Liver (tissue), 3 donors: ENCODE measurements at regions not wholly inside any gene's neighbourhood (a gene's known extent, or its start where the extent isn't known, plus 50 kb on each side); places are given as distances from the start of the nearest gene placed in this dataset.

Experiments used
- FOXA1 ChIP-seq: IDR thresholded peaks from 2 replicates; pipeline ENCODE4 v1.6.1; 2016; ENCODE audit warnings: antibody characterized with exemption
- GABPA ChIP-seq, 2 donors: IDR thresholded peaks in 1 of 2; conservative IDR thresholded peaks in 1 of 2; 2 replicates each; pipeline ENCODE4 v1.6.1; 2016; ENCODE audit warnings: antibody characterized with exemption in 2 of 2, mild to moderate bottlenecking in 1 of 2, moderate library complexity in 1 of 2
- JUND ChIP-seq, 2 donors: IDR thresholded peaks; 2 replicates each; pipeline ENCODE4 v1.6.1; 2016; ENCODE audit warnings: antibody characterized with exemption in 2 of 2
- RAD21 ChIP-seq, 2 donors: IDR thresholded peaks; 2 replicates each; pipeline ENCODE4 v1.6.1; 2016; ENCODE audit warnings: antibody characterized with exemption in 2 of 2, mild to moderate bottlenecking in 2 of 2
- RXRA ChIP-seq, 2 donors: IDR thresholded peaks; 2 replicates each; pipeline ENCODE4 v1.6.1; 2017 to 2018; ENCODE audit warnings: antibody characterized with exemption in 2 of 2, mild to moderate bottlenecking in 1 of 2
- SP1 ChIP-seq: IDR thresholded peaks from 2 replicates; pipeline ENCODE4 v1.6.1; 2018; ENCODE audit warnings: antibody characterized with exemption, mild to moderate bottlenecking
- TAF1 ChIP-seq: conservative IDR thresholded peaks from 2 replicates; pipeline ENCODE4 v1.6.1; 2016; ENCODE audit warnings: antibody characterized with exemption, mild to moderate bottlenecking
- YY1 ChIP-seq: IDR thresholded peaks from 2 replicates; pipeline ENCODE4 v1.6.1; 2016; ENCODE audit warnings: antibody characterized with exemption, mild to moderate bottlenecking
- TF ChIP-seq, protein P1 (sequence below): fragments of 150-350 bp; IDR thresholded peaks from 2 replicates; pipeline ENCODE4 v1.5.1; 2017; ENCODE audit warnings: improper control_type of control experiment, low read depth, low read length; ENCODE audit not compliant: missing input control
- TF ChIP-seq, protein P2 (sequence below): IDR thresholded peaks from 2 replicates; pipeline ENCODE4 v1.6.1; 2016; ENCODE audit warnings: antibody characterized with exemption
- TF ChIP-seq, protein P3 (sequence below): IDR thresholded peaks from 2 replicates; pipeline ENCODE4 v1.6.1; 2016; ENCODE audit warnings: antibody characterized with exemption
- TF ChIP-seq, protein P4 (sequence below): IDR thresholded peaks from 2 replicates; pipeline ENCODE4 v1.6.1; 2016; ENCODE audit warnings: antibody characterized with exemption, mild to moderate bottlenecking
- donor health status: healthy.
- donor health status: healthy.

DNA sequence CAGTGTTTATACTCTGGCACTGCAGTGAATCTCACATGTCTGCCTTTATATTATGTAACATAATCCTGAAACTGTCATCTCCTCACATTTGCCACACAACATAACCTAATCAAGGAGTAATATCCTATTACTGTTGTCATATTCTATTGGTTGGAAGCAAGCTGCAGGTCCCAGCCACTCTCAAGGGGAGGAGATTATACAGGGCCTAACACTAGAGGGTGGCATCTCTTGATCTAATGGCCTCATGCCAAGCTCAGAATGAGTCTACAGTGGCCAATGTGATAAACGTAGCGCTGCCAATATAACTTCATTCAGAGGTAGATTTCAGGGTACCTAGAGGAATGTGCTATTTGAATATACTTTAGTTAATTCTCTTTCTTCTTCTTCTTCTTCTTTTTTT, 166.8 kb downstream of the BACH1 start:
- TF ChIP-seq TAF1, result no peak
- TF ChIP-seq SP1, result no peak
- TF ChIP-seq, protein P1, sequence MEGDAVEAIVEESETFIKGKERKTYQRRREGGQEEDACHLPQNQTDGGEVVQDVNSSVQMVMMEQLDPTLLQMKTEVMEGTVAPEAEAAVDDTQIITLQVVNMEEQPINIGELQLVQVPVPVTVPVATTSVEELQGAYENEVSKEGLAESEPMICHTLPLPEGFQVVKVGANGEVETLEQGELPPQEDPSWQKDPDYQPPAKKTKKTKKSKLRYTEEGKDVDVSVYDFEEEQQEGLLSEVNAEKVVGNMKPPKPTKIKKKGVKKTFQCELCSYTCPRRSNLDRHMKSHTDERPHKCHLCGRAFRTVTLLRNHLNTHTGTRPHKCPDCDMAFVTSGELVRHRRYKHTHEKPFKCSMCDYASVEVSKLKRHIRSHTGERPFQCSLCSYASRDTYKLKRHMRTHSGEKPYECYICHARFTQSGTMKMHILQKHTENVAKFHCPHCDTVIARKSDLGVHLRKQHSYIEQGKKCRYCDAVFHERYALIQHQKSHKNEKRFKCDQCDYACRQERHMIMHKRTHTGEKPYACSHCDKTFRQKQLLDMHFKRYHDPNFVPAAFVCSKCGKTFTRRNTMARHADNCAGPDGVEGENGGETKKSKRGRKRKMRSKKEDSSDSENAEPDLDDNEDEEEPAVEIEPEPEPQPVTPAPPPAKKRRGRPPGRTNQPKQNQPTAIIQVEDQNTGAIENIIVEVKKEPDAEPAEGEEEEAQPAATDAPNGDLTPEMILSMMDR, result no peak
- no peak for TF ChIP-seq YY1
- TF ChIP-seq RAD21 (IDR thresholded peaks at IDR 0.05), result no peak
- TF ChIP-seq, protein P2, sequence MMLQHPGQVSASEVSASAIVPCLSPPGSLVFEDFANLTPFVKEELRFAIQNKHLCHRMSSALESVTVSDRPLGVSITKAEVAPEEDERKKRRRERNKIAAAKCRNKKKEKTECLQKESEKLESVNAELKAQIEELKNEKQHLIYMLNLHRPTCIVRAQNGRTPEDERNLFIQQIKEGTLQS, result no peak
- TF ChIP-seq, protein P3, sequence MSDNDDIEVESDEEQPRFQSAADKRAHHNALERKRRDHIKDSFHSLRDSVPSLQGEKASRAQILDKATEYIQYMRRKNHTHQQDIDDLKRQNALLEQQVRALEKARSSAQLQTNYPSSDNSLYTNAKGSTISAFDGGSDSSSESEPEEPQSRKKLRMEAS, result no peak
- TF ChIP-seq JUND (IDR thresholded peaks at IDR 0.05), result no peak
- TF ChIP-seq, protein P4, sequence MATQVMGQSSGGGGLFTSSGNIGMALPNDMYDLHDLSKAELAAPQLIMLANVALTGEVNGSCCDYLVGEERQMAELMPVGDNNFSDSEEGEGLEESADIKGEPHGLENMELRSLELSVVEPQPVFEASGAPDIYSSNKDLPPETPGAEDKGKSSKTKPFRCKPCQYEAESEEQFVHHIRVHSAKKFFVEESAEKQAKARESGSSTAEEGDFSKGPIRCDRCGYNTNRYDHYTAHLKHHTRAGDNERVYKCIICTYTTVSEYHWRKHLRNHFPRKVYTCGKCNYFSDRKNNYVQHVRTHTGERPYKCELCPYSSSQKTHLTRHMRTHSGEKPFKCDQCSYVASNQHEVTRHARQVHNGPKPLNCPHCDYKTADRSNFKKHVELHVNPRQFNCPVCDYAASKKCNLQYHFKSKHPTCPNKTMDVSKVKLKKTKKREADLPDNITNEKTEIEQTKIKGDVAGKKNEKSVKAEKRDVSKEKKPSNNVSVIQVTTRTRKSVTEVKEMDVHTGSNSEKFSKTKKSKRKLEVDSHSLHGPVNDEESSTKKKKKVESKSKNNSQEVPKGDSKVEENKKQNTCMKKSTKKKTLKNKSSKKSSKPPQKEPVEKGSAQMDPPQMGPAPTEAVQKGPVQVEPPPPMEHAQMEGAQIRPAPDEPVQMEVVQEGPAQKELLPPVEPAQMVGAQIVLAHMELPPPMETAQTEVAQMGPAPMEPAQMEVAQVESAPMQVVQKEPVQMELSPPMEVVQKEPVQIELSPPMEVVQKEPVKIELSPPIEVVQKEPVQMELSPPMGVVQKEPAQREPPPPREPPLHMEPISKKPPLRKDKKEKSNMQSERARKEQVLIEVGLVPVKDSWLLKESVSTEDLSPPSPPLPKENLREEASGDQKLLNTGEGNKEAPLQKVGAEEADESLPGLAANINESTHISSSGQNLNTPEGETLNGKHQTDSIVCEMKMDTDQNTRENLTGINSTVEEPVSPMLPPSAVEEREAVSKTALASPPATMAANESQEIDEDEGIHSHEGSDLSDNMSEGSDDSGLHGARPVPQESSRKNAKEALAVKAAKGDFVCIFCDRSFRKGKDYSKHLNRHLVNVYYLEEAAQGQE, result no peak
- no peak for TF ChIP-seq FOXA1
- no peak for TF ChIP-seq RXRA (IDR thresholded peaks at IDR 0.05)
- TF ChIP-seq GABPA (IDR thresholded peaks at IDR 0.05 in 1 of 2, conservative IDR thresholded peaks at IDR 0.05 in 1 of 2), result no peak
